ENCODE measurements at regions not wholly inside any gene's neighbourhood (a gene's known extent, or its start where the extent isn't known, plus 50 kb on each side); places are given as distances from the start of the nearest gene placed in this dataset.
"Not testable (repeated sequence)": the region's sequence is repeated elsewhere in the genome, so short reads cannot be mapped to it uniquely, and the experiment has no call there.

DNA sequence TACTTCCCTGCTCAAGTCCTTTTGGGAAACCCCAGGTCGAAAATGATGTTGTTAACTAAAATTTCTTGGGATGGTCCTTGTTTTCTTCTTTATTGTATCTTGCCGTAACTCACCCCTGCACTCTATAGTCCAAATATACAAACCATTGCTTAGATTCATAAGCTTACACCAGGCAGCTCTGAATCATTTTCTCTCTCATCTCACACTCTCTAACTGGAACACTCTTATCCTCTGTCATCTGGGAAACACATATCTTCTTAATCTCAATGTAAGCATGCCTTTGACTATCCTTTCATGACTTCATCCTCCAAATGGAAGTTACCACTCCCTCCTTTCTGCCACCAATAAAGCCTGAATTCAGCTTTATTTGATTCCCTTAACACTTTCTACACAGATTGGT lies 175.8 kb upstream of the ANK3 start:
- no peak for DNase-seq

GRCh38 chr10:60564475-60564874 lies 174.8 kb upstream of the ANK3 start:
- no peak for DNase-seq

- DNase-seq: no peak
Observed at GRCh38 chr10:60560451-60560850, 170.8 kb upstream of the ANK3 start.

- DNase-seq: no peak
Observed at GRCh38 chr10:60555700-60556099, 166.0 kb upstream of the ANK3 start.

DNA sequence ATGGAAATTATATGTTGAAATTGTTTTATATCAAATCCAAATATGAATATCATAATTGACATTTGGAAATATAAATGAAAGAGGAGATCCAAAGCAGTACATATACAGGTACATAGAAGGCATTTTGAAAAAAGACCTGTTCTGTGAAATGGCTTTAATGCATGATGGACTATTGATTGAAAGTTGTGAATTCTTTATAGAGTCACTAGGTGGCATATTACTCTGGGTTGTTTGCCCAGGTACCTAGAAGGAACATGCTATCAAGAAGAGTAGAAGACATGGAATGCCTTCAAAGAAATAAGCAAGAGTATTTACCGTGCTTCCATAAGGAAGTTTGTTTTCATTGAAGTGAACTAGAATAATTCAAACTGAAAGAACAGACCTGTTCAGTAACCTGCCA lies 160.0 kb upstream of the ANK3 start:
- no peak for DNase-seq

GRCh38 chr10:60542657-60543056 lies 153.0 kb upstream of the ANK3 start:
- DNase-seq: no peak

DNA sequence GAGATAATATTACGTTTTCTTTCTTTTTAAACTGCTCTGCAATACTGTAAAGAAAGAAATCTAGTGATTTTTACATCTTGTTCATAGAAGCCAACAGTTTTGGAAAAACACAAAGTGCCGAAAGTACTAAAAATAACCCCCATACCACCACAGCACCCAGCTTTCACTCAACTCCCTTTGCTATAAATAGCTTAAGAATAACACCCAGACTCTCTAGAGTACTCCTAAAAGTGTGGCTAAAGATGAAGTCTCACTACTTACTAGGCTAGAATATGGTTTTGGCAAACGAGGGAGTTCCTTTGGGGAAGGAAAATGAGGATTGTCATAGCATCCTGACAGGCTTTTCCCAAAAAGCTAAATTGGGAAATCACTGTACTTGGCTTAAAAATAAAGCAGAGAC lies 151.8 kb upstream of the ANK3 start:
- no peak for DNase-seq

DNA sequence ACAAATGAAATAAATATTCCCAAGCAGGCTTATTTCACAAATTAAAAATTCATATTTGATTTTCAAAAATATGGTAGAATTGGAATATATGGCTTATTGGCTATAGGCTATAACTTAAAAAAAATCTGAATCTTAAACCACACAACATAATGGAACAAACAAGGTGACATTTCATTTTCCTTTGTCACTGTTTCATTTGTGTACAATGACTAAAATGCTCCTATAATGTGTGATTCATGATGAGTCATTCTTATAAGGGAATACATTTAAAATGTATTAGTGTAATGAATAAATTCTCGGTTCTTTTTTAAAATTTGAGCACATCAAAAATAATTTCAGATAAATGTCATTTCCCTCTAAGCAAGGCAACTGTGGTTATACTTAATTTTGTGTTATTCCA lies 148.0 kb upstream of the ANK3 start:
- DNase-seq: no peak

DNA sequence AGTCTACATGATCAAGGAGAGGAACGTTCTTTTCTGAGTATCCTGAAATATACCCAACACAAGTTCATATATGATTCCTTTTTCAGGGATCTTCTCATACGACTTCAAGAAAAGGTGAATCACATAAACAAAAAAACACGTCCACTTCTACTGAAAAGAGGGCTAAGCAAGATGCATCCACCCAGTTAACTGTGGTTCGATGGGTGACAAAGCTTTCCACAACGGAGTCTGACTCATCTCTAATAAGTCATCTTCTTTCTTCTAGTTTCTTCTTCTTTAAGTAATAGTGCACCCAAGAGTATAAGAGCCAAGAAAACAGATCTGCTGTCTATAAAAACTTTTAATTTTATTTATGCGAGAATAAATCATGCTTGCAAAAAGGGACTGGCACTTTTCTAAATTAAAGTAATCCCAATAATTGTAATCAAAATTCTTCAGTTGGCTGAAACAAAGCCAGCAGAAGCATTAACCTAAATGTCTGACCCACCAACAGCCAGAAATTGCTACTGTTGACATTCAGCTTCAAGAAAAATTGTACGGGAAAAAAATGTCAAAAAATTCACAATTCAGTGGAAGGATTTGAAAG lies 146.9 kb upstream of the ANK3 start:
- DNase-seq: no peak

- DNase-seq: no peak
Observed at GRCh38 chr10:60535427-60535826, 145.8 kb upstream of the ANK3 start.

DNA sequence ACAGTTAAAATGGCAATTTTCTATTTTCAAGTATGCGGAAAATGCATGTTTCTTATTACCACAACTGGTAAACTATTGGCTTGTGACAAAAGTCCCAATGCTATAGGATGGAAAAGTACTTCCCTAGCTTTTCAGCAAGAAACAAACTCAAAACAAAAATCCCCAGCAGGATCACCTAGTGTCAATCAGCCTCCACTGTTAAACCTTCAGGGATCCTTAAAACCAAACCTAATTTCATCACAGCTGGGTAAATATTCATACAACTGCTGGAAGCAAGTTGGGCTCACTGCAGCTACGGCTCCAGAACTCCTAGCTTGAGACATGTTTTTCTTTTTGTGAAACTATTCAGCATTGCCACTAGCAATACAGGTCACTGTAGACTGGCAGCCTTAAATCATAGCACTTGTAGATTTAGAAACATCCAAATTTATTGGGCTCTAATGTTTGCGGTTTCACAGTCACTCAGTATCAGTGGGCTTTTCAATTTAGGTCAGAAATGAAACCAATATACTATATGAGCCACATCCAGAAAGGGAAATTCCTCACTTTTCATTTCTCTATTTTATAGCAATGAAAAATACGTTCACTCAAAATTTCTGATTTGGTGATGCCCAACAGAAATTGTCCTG lies 145.2 kb upstream of the ANK3 start:
- no peak for DNase-seq

GRCh38 chr10:60532696-60533468 lies 143.2 kb upstream of the ANK3 start:
- DNase-seq: no peak

DNA sequence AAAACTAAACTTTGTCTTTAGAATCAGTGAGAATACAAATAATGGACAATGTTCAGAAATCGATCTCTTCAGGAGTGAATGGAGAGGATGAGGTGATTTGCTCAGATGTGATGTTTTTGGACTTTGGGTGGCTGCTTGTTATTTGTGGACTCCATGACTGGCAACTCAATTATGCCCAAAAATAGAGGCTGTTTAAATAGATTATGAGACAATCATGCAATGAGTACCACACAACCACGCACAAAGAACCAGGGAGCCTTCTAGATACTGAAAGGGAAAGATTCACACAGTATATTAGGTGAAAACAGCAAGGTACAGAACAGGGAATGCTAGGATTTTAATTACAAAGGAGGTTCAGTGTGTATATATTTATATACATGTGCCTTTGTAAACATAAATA lies 141.3 kb upstream of the ANK3 start:
- no peak for DNase-seq

DNA sequence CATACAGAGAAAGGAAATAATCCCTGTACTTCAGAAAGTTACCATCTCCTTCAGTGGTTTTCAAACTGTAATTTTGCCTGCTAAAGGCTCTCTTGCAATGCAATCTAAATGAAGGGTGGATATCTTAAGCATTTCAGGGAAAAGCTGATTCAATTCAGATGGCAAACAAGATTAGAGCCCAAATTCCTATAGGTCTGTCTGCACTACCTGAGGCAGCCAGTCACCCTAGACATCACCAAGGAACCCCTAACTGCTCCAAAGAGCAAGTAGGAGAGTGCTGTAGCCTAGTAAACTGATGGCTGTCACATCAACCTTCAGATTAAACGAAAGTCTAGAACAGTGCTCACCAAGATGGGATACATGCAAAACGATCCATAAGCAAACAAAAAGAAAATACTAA lies 138.0 kb upstream of the ANK3 start:
- DNase-seq: no peak

DNA sequence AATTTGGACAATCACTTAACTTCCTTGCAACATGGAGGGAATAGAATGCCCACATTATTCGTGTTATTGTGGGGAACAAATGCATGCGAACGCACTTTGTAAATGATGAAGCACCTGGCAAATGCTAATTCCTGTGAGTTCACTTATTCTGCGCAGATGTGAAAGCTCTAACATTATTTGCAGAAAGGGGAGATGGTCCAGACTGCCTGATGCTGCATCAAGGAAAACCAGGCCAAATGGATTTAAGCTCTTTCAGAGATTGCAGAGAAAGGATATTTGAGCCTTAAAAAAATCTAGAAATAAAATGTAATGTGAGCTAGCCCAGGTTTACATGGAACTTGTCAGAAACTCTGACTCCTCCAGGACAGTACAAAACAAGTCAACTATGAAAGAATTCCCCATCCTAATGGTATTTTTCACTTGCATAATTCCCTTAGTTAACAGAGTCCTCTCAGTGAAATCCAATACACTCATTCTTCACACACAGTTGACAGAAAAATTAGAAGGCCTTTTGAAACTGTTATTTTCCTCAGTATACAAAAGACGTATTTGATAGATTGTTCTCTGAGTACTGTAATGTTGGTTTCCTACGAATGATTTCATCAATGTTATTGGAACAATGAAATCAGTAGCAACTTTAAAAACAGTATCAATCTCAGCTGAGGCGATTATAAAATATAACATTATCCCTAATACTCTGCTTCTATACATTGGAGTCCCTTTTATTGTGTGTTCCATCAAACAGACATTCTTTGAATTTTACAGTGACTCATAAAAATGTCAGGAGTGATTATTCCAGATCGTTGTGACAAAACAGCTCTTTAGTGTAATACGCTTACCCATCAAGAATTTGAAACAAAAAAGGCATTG lies 136.3 kb upstream of the ANK3 start:
- no peak for DNase-seq

GRCh38 chr10:60524541-60524940 lies 134.9 kb upstream of the ANK3 start:
- DNase-seq: no peak

DNA sequence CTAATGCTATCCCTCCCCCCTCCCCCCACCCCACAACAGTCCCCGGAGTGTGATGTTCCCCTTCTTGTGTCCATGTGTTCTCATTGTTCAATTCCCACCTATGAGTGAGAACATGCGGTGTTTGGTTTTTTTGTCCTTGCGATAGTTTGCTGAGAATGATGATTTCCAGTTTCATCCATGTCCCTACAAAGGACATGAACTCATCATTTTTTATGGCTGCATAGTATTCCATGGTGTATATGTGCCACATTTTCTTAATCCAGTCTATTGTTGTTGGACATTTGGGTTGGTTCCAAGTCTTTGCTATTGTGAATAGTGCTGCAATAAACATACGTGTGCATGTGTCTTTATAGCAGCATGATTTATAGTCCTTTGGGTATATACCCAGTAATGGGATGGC lies 133.7 kb upstream of the ANK3 start:
- DNase-seq: not testable (repeated sequence)

GRCh38 chr10:60522617-60523016 lies 132.9 kb upstream of the ANK3 start:
- DNase-seq: no peak

DNA sequence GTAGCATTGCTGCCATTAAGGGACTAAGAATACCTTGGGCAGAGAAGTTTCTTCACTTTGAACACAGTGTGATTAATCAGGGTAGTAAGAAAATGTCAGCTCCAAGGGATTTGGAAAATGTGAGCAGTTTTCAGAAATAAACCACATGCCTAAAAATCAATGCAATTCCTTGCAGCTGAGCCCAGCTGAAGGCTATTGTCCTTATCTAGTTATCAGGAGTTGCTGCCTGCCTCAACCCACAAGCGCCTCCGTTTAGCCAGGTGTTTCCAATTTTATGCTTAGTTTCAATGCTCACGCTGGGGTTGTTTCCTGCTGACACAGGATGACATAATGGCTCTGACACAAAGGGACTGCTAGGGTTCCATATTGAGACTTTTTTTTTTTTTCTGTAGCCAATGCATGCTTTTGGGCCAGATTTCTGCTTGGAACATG lies 132.3 kb upstream of the ANK3 start:
- no peak for DNase-seq

- no peak for DNase-seq
Observed at GRCh38 chr10:60518745-60519144, 129.1 kb upstream of the ANK3 start.

GRCh38 chr10:60517805-60518204 lies 128.1 kb upstream of the ANK3 start:
- DNase-seq: no peak

DNA sequence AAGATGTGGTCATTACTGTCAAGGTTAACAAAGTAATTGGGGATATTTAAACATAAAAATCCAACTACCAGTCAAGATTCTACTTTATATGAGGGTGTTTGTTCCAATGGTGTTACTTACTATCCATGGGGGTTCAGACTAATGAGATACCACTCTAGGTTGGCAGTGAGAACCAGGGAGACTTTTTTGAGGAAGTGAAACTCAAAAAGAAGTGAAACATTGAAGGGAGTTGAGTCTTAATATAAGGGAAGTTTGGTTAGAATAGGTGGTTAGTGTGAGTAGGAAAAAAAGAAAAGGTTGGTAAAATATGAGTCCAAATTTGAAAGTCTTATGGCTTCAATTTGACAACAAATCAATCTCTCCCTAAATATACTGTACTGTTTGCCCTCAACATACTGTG lies 123.6 kb upstream of the ANK3 start:
- no peak for DNase-seq

DNA sequence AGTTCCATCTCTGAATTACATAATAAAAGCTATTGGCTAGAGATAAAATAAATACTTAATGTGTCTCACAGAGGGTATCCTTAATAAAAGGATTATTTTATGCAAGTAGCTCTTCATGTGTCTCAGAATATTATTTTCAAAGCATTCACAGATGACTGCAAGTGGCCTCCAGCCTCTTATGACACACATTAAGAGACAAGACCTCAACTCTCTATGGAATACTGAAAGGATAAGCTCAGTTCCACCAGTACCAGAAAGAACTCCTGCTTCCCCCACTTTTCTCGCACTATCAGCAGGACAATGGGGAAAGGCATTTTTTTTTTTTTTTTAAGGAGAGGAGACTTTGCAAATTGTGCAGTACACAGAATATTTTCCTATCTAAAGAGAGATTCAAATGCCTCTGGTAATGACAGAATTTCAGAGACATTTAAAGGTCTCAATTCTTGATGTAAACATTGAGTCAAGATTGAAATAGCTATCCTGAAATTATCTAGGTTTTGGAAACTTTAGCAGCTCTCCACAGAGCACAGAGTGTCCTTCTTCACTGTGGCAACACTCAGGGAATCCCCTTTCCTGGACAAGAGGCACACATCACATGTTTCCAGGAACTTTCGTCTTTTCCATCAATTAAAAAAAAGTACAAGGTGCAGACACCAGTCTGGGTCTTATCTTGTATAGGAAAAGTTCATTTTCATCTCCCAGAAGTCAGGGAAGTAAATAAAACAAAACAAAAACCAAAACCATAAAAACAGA lies 122.0 kb upstream of the ANK3 start:
- no peak for DNase-seq

Data from NCI-H524 treated with DMSO at 0.1 percent for 48 hours (cell line).